ENCODE measurements at regions not wholly inside any gene's neighbourhood (a gene's known extent, or its start where the extent isn't known, plus 50 kb on each side); places are given as distances from the start of the nearest gene placed in this dataset.
"Not testable (repeated sequence)": the region's sequence is repeated elsewhere in the genome, so short reads cannot be mapped to it uniquely, and the experiment has no call there.

- DNase-seq = not testable (repeated sequence)
These were observed 125.8 kb downstream of the PRL start for GRCh38 chr6:22171006-22171405.

- DNase-seq = not testable (repeated sequence)
These were observed 125.0 kb downstream of the PRL start for GRCh38 chr6:22171885-22172284.

GRCh38 chr6:22173311-22173710 lies 123.5 kb downstream of the PRL start:
- no peak for DNase-seq

GRCh38 chr6:22180250-22180649 lies 116.6 kb downstream of the PRL start:
- not testable (repeated sequence) for DNase-seq

- no peak for DNase-seq
These were observed 112.5 kb downstream of the PRL start for GRCh38 chr6:22184371-22184770.

GRCh38 chr6:22189946-22190345 lies 106.9 kb downstream of the PRL start:
- DNase-seq = no peak

- peak; percentile 10 for DNase-seq
These were observed 102.5 kb downstream of the PRL start for GRCh38 chr6:22194188-22194921.

- DNase-seq = no peak
These were observed 97.1 kb downstream of the PRL start for GRCh38 chr6:22199771-22200170.

- DNase-seq = no peak
These were observed 92.7 kb downstream of the PRL start for GRCh38 chr6:22204153-22204552.

- DNase-seq = no peak
These were observed 91.6 kb downstream of the PRL start for GRCh38 chr6:22205266-22205665.

GRCh38 chr6:22206106-22206505 lies 90.7 kb downstream of the PRL start:
- DNase-seq = no peak

GRCh38 chr6:22208026-22208425 lies 88.8 kb downstream of the PRL start:
- DNase-seq = no peak

GRCh38 chr6:22214314-22214713 lies 82.5 kb downstream of the PRL start:
- no peak for DNase-seq

- DNase-seq = not testable (repeated sequence)
These were observed 81.4 kb downstream of the PRL start for GRCh38 chr6:22215474-22215873.

- DNase-seq = no peak
These were observed 78.4 kb downstream of the PRL start for GRCh38 chr6:22218410-22218809.

- DNase-seq = no peak
These were observed 76.9 kb downstream of the PRL start for GRCh38 chr6:22219925-22220324.

GRCh38 chr6:22221211-22221610 lies 75.6 kb downstream of the PRL start:
- no peak for DNase-seq

- DNase-seq = no peak
These were observed 75.2 kb downstream of the PRL start for GRCh38 chr6:22221630-22222029.

GRCh38 chr6:22222469-22222868 lies 74.4 kb downstream of the PRL start:
- DNase-seq = no peak

- no peak for DNase-seq
These were observed 68.8 kb downstream of the PRL start for GRCh38 chr6:22227824-22228610.

- no peak for DNase-seq
These were observed 65.8 kb downstream of the PRL start for GRCh38 chr6:22231050-22231449.

GRCh38 chr6:22231616-22232015 lies 65.2 kb downstream of the PRL start:
- DNase-seq = no peak

- DNase-seq = no peak
These were observed 60.0 kb downstream of the PRL start for GRCh38 chr6:22236626-22237414.
